ENCODE measurements at regions not wholly inside any gene's neighbourhood (a gene's known extent, or its start where the extent isn't known, plus 50 kb on each side); places are given as distances from the start of the nearest gene placed in this dataset.

- no peak for TF ChIP-seq CTCF (IDR thresholded peaks at IDR 0.05; ENCODE audit: poor library complexity, severe bottlenecking)
- ATAC-seq (ENCODE audit: low read depth) (peak; percentile 1; the same call in 1 of the 3 replicates), DNase-seq (ENCODE audit: low spot score) (no peak)
- Histone ChIP-seq H3K36me3 (ENCODE audit: low read depth) (no peaks in the 10 kb centered on the region), H3K27me3 (ENCODE audit: insufficient read depth, poor library complexity, severe bottlenecking) (peaks cover 23% of the 10 kb centered on the region), H3K9me3 (ENCODE audit: severe bottlenecking) (no peaks in the 10 kb centered on the region), H3K27ac (ENCODE audit: poor library complexity, severe bottlenecking) (no peak overlapping the region), H3K4me3 (ENCODE audit: severe bottlenecking) (peak overlapping the region; percentile 68), H3K4me1 (ENCODE audit: insufficient read depth, poor library complexity, severe bottlenecking) (no peaks in the 10 kb centered on the region)
Observed at GRCh38 chr15:31871166-31871886, 159.0 kb upstream of the CHRNA7 start.

GRCh38 chr15:31871887-31872281 is 158.4 kb upstream of the CHRNA7 start:
- DNase-seq (ENCODE audit: low spot score) (no peak), ATAC-seq (ENCODE audit: low read depth) (no peak)
- peaks cover 23% of the 10 kb centered on the region for H3K27me3 ChIP-seq (ENCODE audit: insufficient read depth, poor library complexity, severe bottlenecking)
- no peak for TF ChIP-seq CTCF (IDR thresholded peaks at IDR 0.05; ENCODE audit: poor library complexity, severe bottlenecking)
- H3K4me1 ChIP-seq (ENCODE audit: insufficient read depth, poor library complexity, severe bottlenecking), result no peaks in the 10 kb centered on the region
- no peaks in the 10 kb centered on the region for H3K36me3 ChIP-seq (ENCODE audit: low read depth)
- no peak overlapping the region for H3K27ac ChIP-seq (ENCODE audit: poor library complexity, severe bottlenecking)
- no peaks in the 10 kb centered on the region for H3K9me3 ChIP-seq (ENCODE audit: severe bottlenecking)
- no peak overlapping the region for H3K4me3 ChIP-seq (ENCODE audit: severe bottlenecking)

GRCh38 chr15:31887246-31887645 is 143.1 kb upstream of the CHRNA7 start:
- ATAC-seq (ENCODE audit: low read depth) (peak; percentile 55; the same call in 1 of the 3 replicates), DNase-seq (ENCODE audit: low spot score) (no peak)
- Histone ChIP-seq H3K27me3 (ENCODE audit: insufficient read depth, poor library complexity, severe bottlenecking) (peaks cover 63% of the 10 kb centered on the region), H3K9me3 (ENCODE audit: severe bottlenecking) (no peaks in the 10 kb centered on the region), H3K36me3 (ENCODE audit: low read depth) (no peaks in the 10 kb centered on the region), H3K4me3 (ENCODE audit: severe bottlenecking) (no peak overlapping the region), H3K27ac (ENCODE audit: poor library complexity, severe bottlenecking) (no peak overlapping the region), H3K4me1 (ENCODE audit: insufficient read depth, poor library complexity, severe bottlenecking) (no peaks in the 10 kb centered on the region)
- TF ChIP-seq CTCF (IDR thresholded peaks at IDR 0.05; ENCODE audit: poor library complexity, severe bottlenecking), result peak; percentile 35

- no peak overlapping the region for H3K4me3 ChIP-seq (ENCODE audit: severe bottlenecking)
- H3K36me3 ChIP-seq (ENCODE audit: low read depth), result no peaks in the 10 kb centered on the region
- peaks cover 34% of the 10 kb centered on the region for H3K27me3 ChIP-seq (ENCODE audit: insufficient read depth, poor library complexity, severe bottlenecking)
- ATAC-seq (ENCODE audit: low read depth) (no peak), DNase-seq (ENCODE audit: low spot score) (no peak)
- TF ChIP-seq CTCF (IDR thresholded peaks at IDR 0.05; ENCODE audit: poor library complexity, severe bottlenecking), result no peak
- no peaks in the 10 kb centered on the region for H3K4me1 ChIP-seq (ENCODE audit: insufficient read depth, poor library complexity, severe bottlenecking)
- H3K27ac ChIP-seq (ENCODE audit: poor library complexity, severe bottlenecking), result no peak overlapping the region
- no peaks in the 10 kb centered on the region for H3K9me3 ChIP-seq (ENCODE audit: severe bottlenecking)
Observed at GRCh38 chr15:31892513-31892912, 137.8 kb upstream of the CHRNA7 start.

- H3K9me3 ChIP-seq (ENCODE audit: severe bottlenecking), result no peaks in the 10 kb centered on the region
- H3K27ac ChIP-seq (ENCODE audit: poor library complexity, severe bottlenecking), result no peak overlapping the region
- ATAC-seq (ENCODE audit: low read depth) (no peak), DNase-seq (ENCODE audit: low spot score) (no peak)
- no peak for TF ChIP-seq CTCF (IDR thresholded peaks at IDR 0.05; ENCODE audit: poor library complexity, severe bottlenecking)
- H3K27me3 ChIP-seq (ENCODE audit: insufficient read depth, poor library complexity, severe bottlenecking), result peaks cover 22% of the 10 kb centered on the region
- H3K4me1 ChIP-seq (ENCODE audit: insufficient read depth, poor library complexity, severe bottlenecking), result no peaks in the 10 kb centered on the region
- no peaks in the 10 kb centered on the region for H3K36me3 ChIP-seq (ENCODE audit: low read depth)
- no peak overlapping the region for H3K4me3 ChIP-seq (ENCODE audit: severe bottlenecking)
Observed at GRCh38 chr15:31893780-31894179, 136.5 kb upstream of the CHRNA7 start.
